SKM-1 treated with dmso at 0.1 percent for 144 hours (cell line): ENCODE measurements at regions not wholly inside any gene's neighbourhood (a gene's known extent, or its start where the extent isn't known, plus 50 kb on each side); places are given as distances from the start of the nearest gene placed in this dataset.

Experiments used
- DNase-seq: peaks from one replicate; lab custom pipeline; 2025; ENCODE audit not compliant: unreplicated experiment; lab: John Stamatoyannopoulos, UW

DNA sequence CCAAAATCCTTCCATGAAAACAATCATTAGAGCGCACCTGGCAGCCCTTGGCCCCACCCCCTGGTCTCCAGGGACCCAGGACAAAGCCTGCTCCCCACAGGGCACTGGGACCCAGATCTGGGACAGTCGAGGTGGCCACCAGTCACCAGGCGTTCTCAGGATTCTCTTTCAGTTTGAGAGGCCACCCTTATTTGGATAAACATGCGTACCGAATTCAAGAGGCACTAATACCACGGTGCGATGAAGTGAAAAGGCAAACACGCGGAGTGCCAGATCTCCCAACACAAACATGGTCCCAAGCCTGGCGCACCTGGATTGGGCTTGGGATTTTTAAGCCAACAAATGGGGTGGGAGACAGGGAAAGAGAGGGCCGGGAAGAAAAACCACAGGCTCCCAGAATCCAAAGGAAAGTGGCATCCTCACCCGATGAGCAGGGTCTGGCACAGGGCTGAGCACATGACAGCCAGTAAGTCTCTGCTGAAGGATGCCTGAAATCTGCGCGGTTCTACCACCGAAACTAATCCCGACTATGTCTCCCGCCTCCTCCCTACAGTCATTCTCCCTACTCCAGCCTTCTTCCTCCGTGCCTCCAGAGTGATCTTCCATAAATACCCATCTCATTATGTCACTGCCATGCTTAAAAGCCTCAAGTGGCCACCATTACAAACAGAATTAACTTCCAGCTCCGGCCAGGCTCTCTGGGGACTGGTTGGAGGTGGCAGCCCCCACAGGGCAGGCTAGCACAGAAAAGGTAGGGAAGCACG is 60.9 kb upstream of the KLHL29 start:
- DNase-seq, result no peak

- DNase-seq, result no peak
Observed at GRCh38 chr2:23326330-23326729, 58.6 kb upstream of the KLHL29 start.

DNA sequence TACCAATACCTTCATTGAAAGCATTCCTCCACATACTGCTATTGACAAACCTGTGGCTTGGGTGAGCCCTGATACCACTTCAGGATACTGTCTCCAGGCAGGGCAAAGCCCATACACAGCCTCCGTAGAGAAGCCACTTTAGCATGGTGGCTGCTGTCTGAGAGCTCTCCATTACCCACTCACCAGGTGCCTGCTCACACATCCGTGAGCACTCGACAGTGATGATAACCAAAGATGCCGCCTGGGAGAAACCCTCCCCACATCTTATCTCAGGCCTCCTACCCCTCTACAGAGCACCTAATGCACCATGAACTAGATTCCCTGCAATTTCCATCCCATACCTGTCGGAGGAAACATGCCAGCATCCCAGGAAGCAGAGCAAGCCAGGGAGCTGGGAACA is 57.6 kb upstream of the KLHL29 start:
- no peak for DNase-seq

DNA sequence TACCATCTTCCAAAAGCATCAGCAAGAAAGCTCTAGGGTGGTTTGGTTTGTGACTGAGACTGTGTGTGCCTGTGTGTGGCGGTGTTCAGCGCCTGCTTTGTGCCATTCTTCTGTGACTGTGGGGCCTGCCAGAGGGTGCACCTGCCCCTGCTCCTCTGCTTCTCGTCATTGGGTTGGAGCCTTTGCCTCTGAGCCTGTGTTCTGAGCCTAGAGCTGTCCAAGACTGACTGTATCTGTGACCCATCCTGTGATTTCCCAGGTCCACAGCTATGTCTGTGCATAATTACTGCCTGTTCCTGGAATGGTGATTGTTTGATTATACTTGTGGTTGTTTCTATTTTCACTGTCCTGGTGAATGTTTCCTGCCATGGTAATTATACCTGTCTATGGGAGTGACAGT is 57.1 kb upstream of the KLHL29 start:
- DNase-seq, result no peak

DNA sequence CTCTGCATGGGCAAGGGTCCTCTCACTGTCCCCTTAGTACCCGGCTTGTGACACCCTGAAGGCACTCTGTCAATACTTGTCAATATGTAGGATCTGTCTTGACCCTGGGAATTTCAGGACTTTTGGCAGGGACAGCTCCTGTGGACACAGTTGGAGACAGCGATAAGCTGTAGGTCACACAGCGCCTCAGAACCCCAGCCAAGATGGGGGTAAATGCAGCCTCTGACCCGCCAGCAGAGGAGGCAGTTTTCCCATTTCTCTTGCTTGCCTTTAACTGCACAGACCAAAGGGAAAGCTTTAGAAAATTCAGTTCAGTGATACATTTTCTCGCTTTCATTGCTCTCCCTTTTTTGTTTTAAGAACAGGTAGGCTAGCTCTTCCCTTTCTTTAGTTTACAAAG is 54.8 kb upstream of the KLHL29 start:
- no peak for DNase-seq
